Sigmoid colon (tissue), 6 donors: ENCODE measurements at regions not wholly inside any gene's neighbourhood (a gene's known extent, or its start where the extent isn't known, plus 50 kb on each side); places are given as distances from the start of the nearest gene placed in this dataset.

Experiments
- DNase-seq: peaks from one replicate; pipeline ENCODE4 v3.0.0-alpha.2; 2019
- H3K27ac ChIP-seq, 4 donors: fragments of 200-600 bp; sonication (generic); one replicate each; pipeline ENCODE4 v1.5.1; 2016 to 2019; ENCODE audit warnings: mild to moderate bottlenecking in 1 of 4
- H3K27me3 ChIP-seq, 3 donors: fragments of 200-600 bp; sonication (generic); one replicate each; pipeline ENCODE4 v1.5.1; 2019; ENCODE audit warnings: mild to moderate bottlenecking in 1 of 3
- H3K36me3 ChIP-seq, 4 donors: fragments of 200-600 bp; sonication (generic); one replicate each; pipeline ENCODE4 v1.5.1; 2016 to 2019
- H3K4me1 ChIP-seq, 4 donors: fragments of 200-600 bp; sonication (generic); one replicate each; pipeline ENCODE4 v1.5.1; 2017 to 2019
- H3K4me3 ChIP-seq, 4 donors: fragments of 200-600 bp; sonication (generic); one replicate each; pipeline ENCODE4 v1.5.1; 2017 to 2019; ENCODE audit warnings: mild to moderate bottlenecking in 2 of 4, moderate library complexity in 1 of 4
- H3K9me3 ChIP-seq, 4 donors: fragments of 200-600 bp in 3 of 4; sonication (generic) in 3 of 4; one replicate each; pipeline versions ENCODE4 v1.5.1 to v1.6.1; 2013 to 2019
- CTCF ChIP-seq, 4 experiments: fragments of 450-650 bp in 3 of 4; fragments of 200-600 bp in 1 of 4; IDR thresholded peaks; one replicate each; pipeline ENCODE4 v1.5.1; 2016 to 2019; ENCODE audit warnings: antibody characterized with exemption in 4 of 4, mild to moderate bottlenecking in 3 of 4, moderate library complexity in 2 of 4
- EP300 ChIP-seq, 4 donors: sonication (generic); formaldehyde crosslinking; IDR thresholded peaks; one replicate each; pipeline ENCODE4 v1.6.1; 2017; ENCODE audit warnings: antibody characterized with exemption in 4 of 4
- POLR2A ChIP-seq, 2 donors: fragments of 450-650 bp; IDR thresholded peaks; one replicate each; pipeline ENCODE4 v1.6.1; 2016; ENCODE audit warnings: antibody characterized with exemption in 2 of 2, mild to moderate bottlenecking in 2 of 2, moderate library complexity in 2 of 2
- POLR2AphosphoS5 ChIP-seq, 4 donors: sonication (generic); formaldehyde crosslinking; IDR thresholded peaks; one replicate each; pipeline ENCODE4 v1.6.1; 2017; ENCODE audit warnings: antibody characterized with exemption in 4 of 4
- WGBS, 2 donors: extraction: QIAGEN DNeasy Blood & Tissue Kit; methylation state at CpG; one replicate each; pipeline ENCODE4 v1.1.7; 2013; 5-methylcytosine and 5-hydroxymethylcytosine counted together
- intact Hi-C: fragments of 100-400 bp; cut with DNase I; formaldehyde crosslinking; loops from one replicate; pipeline ENCODE4 v1.15.1; 2023
- donor health status: healthy with polysubstance abuse.
- donor health status: healthy.

- DNase-seq: no peak
- H3K4me1 ChIP-seq: no peaks in the 10 kb centered on the region
- H3K27me3 ChIP-seq: no peaks in the 10 kb centered on the region
- H3K27ac ChIP-seq: no peak overlapping the region
- H3K4me3 ChIP-seq: no peak overlapping the region
- TF ChIP-seq EP300 (IDR thresholded peaks at IDR 0.05) (no peak), POLR2AphosphoS5 (IDR thresholded peaks at IDR 0.05) (no peak), CTCF (IDR thresholded peaks at IDR 0.05) (no peak), POLR2A (IDR thresholded peaks at IDR 0.05) (no peak)
- WGBS, 2 donors: 63 to 77% methylated on average over 6 of the region's 6 CpGs
- H3K36me3 ChIP-seq: no peaks in the 10 kb centered on the region
- intact Hi-C loops: no loop called here
- H3K9me3 ChIP-seq: no peaks in the 10 kb centered on the region
These were observed 161.5 kb downstream of the CCT6B start for GRCh38 chr17:34799751-34800150.

GRCh38 chr17:34798581-34798980, 162.7 kb downstream of the CCT6B start:
- TF ChIP-seq CTCF (IDR thresholded peaks at IDR 0.05): no peak
- TF ChIP-seq EP300 (IDR thresholded peaks at IDR 0.05): no peak
- no peak for TF ChIP-seq POLR2AphosphoS5 (IDR thresholded peaks at IDR 0.05)
- TF ChIP-seq POLR2A (IDR thresholded peaks at IDR 0.05): no peak
- H3K36me3 ChIP-seq: no peaks in the 10 kb centered on the region
- H3K27me3 ChIP-seq: no peaks in the 10 kb centered on the region
- no peaks in the 10 kb centered on the region for H3K4me1 ChIP-seq
- DNase-seq: no peak
- no peak overlapping the region for H3K4me3 ChIP-seq
- H3K27ac ChIP-seq: no peak overlapping the region
- H3K9me3 ChIP-seq: no peaks in the 10 kb centered on the region
- intact Hi-C loops: no loop called here

GRCh38 chr17:34797720-34798119, 163.5 kb downstream of the CCT6B start:
- Histone ChIP-seq H3K27me3 (no peaks in the 10 kb centered on the region), H3K4me1 (no peaks in the 10 kb centered on the region), H3K27ac (no peak overlapping the region), H3K4me3 (no peak overlapping the region), H3K9me3 (no peaks in the 10 kb centered on the region), H3K36me3 (no peaks in the 10 kb centered on the region)
- no peak for DNase-seq
- TF ChIP-seq POLR2A (IDR thresholded peaks at IDR 0.05): no peak
- TF ChIP-seq CTCF (IDR thresholded peaks at IDR 0.05): no peak
- no peak for TF ChIP-seq EP300 (IDR thresholded peaks at IDR 0.05)
- no peak for TF ChIP-seq POLR2AphosphoS5 (IDR thresholded peaks at IDR 0.05)
- intact Hi-C loops: no loop called here
- WGBS, 2 donors: 9 to 12% methylated on average over 10 of the region's 10 CpGs

- 62 to 64% methylated on average over 9 of the region's 9 CpGs for WGBS, 2 donors
- Histone ChIP-seq H3K4me3 (no peak overlapping the region), H3K4me1 (no peaks in the 10 kb centered on the region), H3K9me3 (no peaks in the 10 kb centered on the region), H3K27me3 (no peaks in the 10 kb centered on the region), H3K27ac (no peak overlapping the region), H3K36me3 (no peaks in the 10 kb centered on the region)
- intact Hi-C loops: no loop called here
- no peak for TF ChIP-seq EP300 (IDR thresholded peaks at IDR 0.05)
- TF ChIP-seq CTCF (IDR thresholded peaks at IDR 0.05): no peak
- no peak for TF ChIP-seq POLR2A (IDR thresholded peaks at IDR 0.05)
- no peak for TF ChIP-seq POLR2AphosphoS5 (IDR thresholded peaks at IDR 0.05)
- no peak for DNase-seq
These were observed 167.9 kb downstream of the CCT6B start for GRCh38 chr17:34793231-34793908.

- no peaks in the 10 kb centered on the region for H3K9me3 ChIP-seq
- 91 to 92% methylated on average over 6 of the region's 6 CpGs for WGBS, 2 donors
- no peak for DNase-seq
- H3K27ac ChIP-seq: no peak overlapping the region
- H3K4me3 ChIP-seq: no peak overlapping the region
- no peaks in the 10 kb centered on the region for H3K36me3 ChIP-seq
- intact Hi-C loops: no loop called here
- H3K27me3 ChIP-seq: no peaks in the 10 kb centered on the region
- no peaks in the 10 kb centered on the region for H3K4me1 ChIP-seq
- TF ChIP-seq POLR2A (IDR thresholded peaks at IDR 0.05) (no peak), CTCF (IDR thresholded peaks at IDR 0.05) (no peak), EP300 (IDR thresholded peaks at IDR 0.05) (no peak), POLR2AphosphoS5 (IDR thresholded peaks at IDR 0.05) (no peak)
These were observed 172.6 kb downstream of the CCT6B start for GRCh38 chr17:34788696-34789095.
